ENCODE measurements at regions not wholly inside any gene's neighbourhood (a gene's known extent, or its start where the extent isn't known, plus 50 kb on each side); places are given as distances from the start of the nearest gene placed in this dataset.

DNA sequence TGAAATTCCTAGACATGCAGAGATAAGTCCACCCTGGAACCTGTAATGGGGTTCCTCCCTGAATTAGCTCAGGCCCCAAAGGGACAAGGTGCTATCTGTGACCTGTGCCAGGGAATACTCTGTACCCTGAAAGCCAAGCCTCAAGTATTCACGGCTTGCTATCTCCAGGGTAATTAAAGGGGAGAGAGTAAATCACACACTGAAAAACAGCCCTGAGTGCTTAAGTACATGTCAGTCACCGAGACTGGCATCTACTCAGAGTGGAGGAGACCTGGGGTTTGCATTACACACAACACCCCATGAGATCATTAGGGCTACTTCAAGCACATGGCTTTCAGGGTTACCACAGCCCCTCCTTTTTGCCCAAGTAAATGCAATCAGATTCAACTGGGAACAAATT is 188.1 kb downstream of the CD83 start:
- no peak for TF ChIP-seq CTCF (IDR thresholded peaks at IDR 0.05; ENCODE audit: insufficient read depth, low read depth, low read length)
- TF ChIP-seq EZH2 (IDR thresholded peaks at IDR 0.05; ENCODE audit: insufficient read depth, low read length): no peak
